Iris pigment epithelial cell (primary cell): ENCODE measurements at regions not wholly inside any gene's neighbourhood (a gene's known extent, or its start where the extent isn't known, plus 50 kb on each side); places are given as distances from the start of the nearest gene placed in this dataset.

Experiments
- DNase-seq: peaks from one replicate; pipeline ENCODE4 v3.0.0-alpha.2; 2011; ENCODE audit warnings: low read depth

- DNase-seq = no peak
Observed at GRCh38 chr13:73397496-73398305, 338.9 kb downstream of the KLF5 start.

GRCh38 chr13:73394066-73394465, 335.3 kb downstream of the KLF5 start:
- DNase-seq = no peak

GRCh38 chr13:73390100-73390499, 331.3 kb downstream of the KLF5 start:
- DNase-seq = peak; percentile 10

GRCh38 chr13:73388586-73388985, 329.8 kb downstream of the KLF5 start:
- DNase-seq = peak; percentile 5

GRCh38 chr13:73387318-73387717, 328.5 kb downstream of the KLF5 start:
- DNase-seq = no peak

- no peak for DNase-seq
Observed at GRCh38 chr13:73385848-73386247, 327.0 kb downstream of the KLF5 start.

GRCh38 chr13:73372666-73373627, 314.1 kb downstream of the KLF5 start:
- no peak for DNase-seq

- no peak for DNase-seq
Observed at GRCh38 chr13:73370066-73370465, 311.3 kb downstream of the KLF5 start.

GRCh38 chr13:73369095-73369494, 310.3 kb downstream of the KLF5 start:
- no peak for DNase-seq

- DNase-seq = no peak
Observed at GRCh38 chr13:73368608-73369007, 309.8 kb downstream of the KLF5 start.

GRCh38 chr13:73367886-73368285, 309.1 kb downstream of the KLF5 start:
- DNase-seq = no peak

GRCh38 chr13:73366241-73366640, 307.4 kb downstream of the KLF5 start:
- DNase-seq = no peak

GRCh38 chr13:73365681-73366080, 306.9 kb downstream of the KLF5 start:
- DNase-seq = no peak

- no peak for DNase-seq
Observed at GRCh38 chr13:73365252-73365651, 306.4 kb downstream of the KLF5 start.

GRCh38 chr13:73364736-73365135, 305.9 kb downstream of the KLF5 start:
- no peak for DNase-seq

GRCh38 chr13:73358606-73359095, 299.8 kb downstream of the KLF5 start:
- DNase-seq = no peak

- no peak for DNase-seq
Observed at GRCh38 chr13:73355134-73355533, 296.3 kb downstream of the KLF5 start.

- no peak for DNase-seq
Observed at GRCh38 chr13:73351730-73352129, 292.9 kb downstream of the KLF5 start.

GRCh38 chr13:73341748-73342147, 282.9 kb downstream of the KLF5 start:
- DNase-seq = peak; percentile 78

GRCh38 chr13:73340069-73340468, 281.3 kb downstream of the KLF5 start:
- DNase-seq = no peak

- DNase-seq = no peak
Observed at GRCh38 chr13:73339086-73339485, 280.3 kb downstream of the KLF5 start.

GRCh38 chr13:73338389-73338788, 279.6 kb downstream of the KLF5 start:
- DNase-seq = peak; percentile 78

- DNase-seq = peak; percentile 31
Observed at GRCh38 chr13:73337532-73337931, 278.7 kb downstream of the KLF5 start.
